ENCODE measurements at regions not wholly inside any gene's neighbourhood (a gene's known extent, or its start where the extent isn't known, plus 50 kb on each side); places are given as distances from the start of the nearest gene placed in this dataset.
"Not testable (repeated sequence)": the region's sequence is repeated elsewhere in the genome, so short reads cannot be mapped to it uniquely, and the experiment has no call there.

DNA sequence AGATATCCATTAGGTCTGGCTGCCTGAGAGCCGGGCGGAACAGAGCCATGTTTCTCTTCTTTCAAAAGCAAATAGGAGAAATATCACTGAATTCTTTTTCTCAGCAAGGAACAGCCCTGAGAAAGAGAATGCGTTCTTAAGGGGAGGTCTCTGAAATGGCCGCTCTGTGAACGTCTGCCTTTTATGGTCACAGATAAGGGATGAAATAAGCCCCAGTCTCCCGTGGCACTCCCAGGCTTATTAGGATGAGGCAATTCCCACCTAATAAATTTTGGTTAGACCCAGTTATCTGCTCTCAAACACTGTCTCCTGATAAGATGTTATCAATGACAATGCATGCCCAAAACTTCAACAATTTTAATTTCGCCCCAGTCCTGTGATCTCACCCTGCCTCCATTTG, 133.4 kb upstream of the KCNJ18 start:
- DNase-seq = not testable (repeated sequence)

GRCh38 chr17:21564262-21564661, 128.1 kb upstream of the KCNJ18 start:
- DNase-seq = no peak

DNA sequence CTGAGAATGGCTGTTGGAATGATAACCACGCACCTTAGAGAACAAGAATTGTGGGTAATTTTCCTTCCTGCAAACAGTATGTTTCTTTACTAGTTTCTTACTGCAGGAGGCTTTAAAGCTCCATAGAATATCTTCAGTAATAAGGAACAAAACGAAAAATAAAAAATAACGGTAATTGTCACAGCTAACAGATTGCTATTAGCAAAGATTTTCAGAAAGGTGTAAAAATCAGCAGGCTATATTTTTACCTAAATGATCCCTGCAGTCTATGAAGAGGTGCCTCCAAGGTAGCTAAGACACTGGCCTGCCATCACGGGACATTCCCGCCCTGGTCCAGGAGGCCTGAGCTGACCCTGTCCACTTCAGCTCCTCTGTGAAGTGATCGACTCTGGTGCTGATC, 127.6 kb upstream of the KCNJ18 start:
- DNase-seq = not testable (repeated sequence)

- not testable (repeated sequence) for DNase-seq
Measured at GRCh38 chr17:21570427-21570826, 121.9 kb upstream of the KCNJ18 start.

- not testable (repeated sequence) for DNase-seq
Measured at GRCh38 chr17:21572148-21572547, 120.2 kb upstream of the KCNJ18 start.

- not testable (repeated sequence) for DNase-seq
Measured at GRCh38 chr17:21573271-21573960, 118.9 kb upstream of the KCNJ18 start.

DNA sequence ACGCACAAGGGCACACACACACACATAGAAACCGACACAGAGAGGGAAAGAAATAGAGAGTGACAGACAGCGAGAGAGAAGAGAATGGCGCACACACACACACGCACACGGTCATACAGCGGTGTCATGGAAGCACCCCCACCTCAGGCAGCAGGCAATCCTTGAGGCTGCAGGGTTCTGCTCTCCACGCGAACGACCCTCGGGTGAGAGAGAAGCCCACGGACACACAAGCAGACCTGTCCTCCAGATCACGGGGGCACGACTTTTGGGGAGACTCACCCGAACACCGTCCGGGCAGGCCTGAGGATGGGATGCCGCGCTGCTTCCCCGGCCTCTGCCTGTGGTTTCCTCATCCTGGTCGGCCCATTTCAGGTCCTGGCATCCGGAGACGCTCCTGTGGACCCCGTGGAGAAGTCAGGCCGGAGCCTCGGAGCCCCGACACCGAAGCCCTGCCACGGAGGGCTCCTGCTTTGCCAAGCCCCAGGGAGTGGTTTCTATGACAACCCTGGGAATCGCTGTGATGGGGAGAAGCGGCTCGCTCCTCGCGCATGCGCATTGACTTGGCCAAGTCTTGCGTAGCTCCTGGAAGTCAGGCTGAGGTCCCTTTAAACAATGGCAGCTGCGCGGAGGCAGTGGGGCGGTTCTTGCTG, 118.2 kb upstream of the KCNJ18 start:
- DNase-seq = peak; percentile 4

- not testable (repeated sequence) for DNase-seq
Measured at GRCh38 chr17:21574611-21575255, 117.6 kb upstream of the KCNJ18 start.

- DNase-seq = not testable (repeated sequence)
Measured at GRCh38 chr17:21578783-21579182, 113.5 kb upstream of the KCNJ18 start.

GRCh38 chr17:21592774-21593173, 99.5 kb upstream of the KCNJ18 start:
- DNase-seq = no peak

GRCh38 chr17:21593452-21594105, 98.7 kb upstream of the KCNJ18 start:
- DNase-seq = not testable (repeated sequence)

GRCh38 chr17:21595086-21595485, 97.2 kb upstream of the KCNJ18 start:
- DNase-seq = no peak

DNA sequence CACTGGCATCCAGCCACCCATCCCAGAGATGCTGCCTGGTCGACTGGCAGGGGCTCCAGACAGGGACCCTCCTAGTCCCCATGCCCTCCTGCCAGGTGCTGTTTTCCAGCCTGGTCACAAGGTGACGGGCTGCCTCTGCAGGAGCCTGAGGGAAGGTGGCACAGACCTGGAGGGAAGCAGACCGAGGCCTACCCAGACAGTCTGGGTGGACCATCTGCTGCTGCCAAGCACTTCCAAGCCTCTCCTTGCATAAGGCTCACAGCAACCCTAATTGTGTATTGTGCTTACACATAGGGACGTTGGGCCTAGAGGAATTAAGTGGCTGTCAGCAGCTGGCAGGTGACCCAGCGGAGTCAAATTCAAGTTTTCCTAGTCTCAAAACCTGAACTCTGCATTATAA, 90.1 kb upstream of the KCNJ18 start:
- no peak for DNase-seq

- not testable (repeated sequence) for DNase-seq
Measured at GRCh38 chr17:21603292-21603691, 89.0 kb upstream of the KCNJ18 start.

DNA sequence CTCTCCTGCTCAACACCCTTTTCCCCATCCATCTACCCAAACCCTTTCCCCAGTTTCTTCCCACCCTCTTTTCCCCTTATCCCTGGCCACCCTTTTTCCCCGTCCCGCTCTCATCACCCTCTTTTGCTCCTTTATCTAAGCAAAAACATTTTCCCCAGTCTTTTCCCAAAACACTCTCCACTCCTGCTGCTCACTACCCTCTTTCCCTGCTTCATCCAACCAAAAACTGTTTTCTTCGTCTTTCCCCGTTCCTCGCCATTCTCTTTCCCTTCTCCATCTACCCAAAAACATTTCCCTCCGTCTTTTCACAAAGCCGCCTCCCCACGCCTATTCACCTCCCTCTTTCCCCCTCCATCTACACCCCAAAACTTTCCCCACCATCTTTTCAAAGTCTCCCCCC, 80.9 kb upstream of the KCNJ18 start:
- not testable (repeated sequence) for DNase-seq

- not testable (repeated sequence) for DNase-seq
Measured at GRCh38 chr17:21612123-21613070, 79.9 kb upstream of the KCNJ18 start.

DNA sequence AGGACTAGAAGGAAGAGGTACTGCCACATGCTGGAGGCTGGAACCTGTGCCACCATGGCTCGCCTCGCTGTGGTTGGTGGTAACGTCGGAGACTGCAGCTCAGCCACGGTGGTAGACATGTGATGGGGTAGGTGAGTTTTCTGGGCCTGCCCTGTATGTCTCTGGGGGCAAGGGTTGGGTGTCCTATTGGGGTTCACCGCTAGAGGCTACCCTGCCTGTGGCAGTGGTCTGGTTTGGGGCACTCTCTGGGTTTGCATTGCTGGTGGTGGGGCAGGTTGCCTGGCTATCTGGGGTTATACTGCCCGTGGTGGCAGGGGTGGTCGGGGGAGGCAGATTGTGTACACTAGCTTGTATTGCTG, 79.3 kb upstream of the KCNJ18 start:
- no peak for DNase-seq

DNA sequence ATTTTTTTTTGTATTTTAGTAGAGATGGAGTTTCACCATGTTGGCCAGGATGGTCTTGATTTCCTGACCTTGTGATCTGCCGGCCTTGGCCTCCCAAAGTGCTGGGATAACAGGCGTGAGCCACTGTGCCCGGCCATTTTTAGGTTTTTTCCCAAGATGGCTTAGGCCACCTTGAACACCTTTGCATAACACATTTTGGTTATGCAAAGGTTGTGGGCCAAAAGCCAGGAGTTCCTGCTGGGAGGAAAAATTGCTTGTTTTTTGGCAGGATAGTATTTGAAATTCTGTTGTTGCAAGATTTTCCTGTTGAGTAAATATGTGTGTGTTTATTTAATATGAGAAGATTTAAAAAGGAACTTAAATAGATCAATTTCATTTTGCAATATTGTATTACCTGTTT, 65.3 kb upstream of the KCNJ18 start:
- not testable (repeated sequence) for DNase-seq

Data from activated effector memory CD4-positive, alpha-beta T cell treated with Interleukin-2 at 50 U/mL for 16 hours (primary cell).